NCI-H187 treated with DMSO at 0.1 percent for 48 hours (cell line): ENCODE measurements at regions not wholly inside any gene's neighbourhood (a gene's known extent, or its start where the extent isn't known, plus 50 kb on each side); places are given as distances from the start of the nearest gene placed in this dataset.
"Not testable (repeated sequence)": the region's sequence is repeated elsewhere in the genome, so short reads cannot be mapped to it uniquely, and the experiment has no call there.

Experiments used
- DNase-seq: peaks from one replicate; lab custom pipeline; 2025; lab: John Stamatoyannopoulos, UW

GRCh38 chr1:104463126-104463697 lies 713.5 kb downstream of the AMY1C start:
- DNase-seq = no peak

- DNase-seq = no peak
Observed at GRCh38 chr1:104466068-104466467, 716.4 kb downstream of the AMY1C start.

GRCh38 chr1:104467590-104467989 lies 717.9 kb downstream of the AMY1C start:
- DNase-seq = no peak

GRCh38 chr1:104468282-104468681 lies 718.6 kb downstream of the AMY1C start:
- no peak for DNase-seq

GRCh38 chr1:104476126-104476525 lies 726.4 kb downstream of the AMY1C start:
- DNase-seq = no peak

- no peak for DNase-seq
Observed at GRCh38 chr1:104488296-104489015, 738.8 kb downstream of the AMY1C start.

- DNase-seq = no peak
Observed at GRCh38 chr1:104526158-104526795, 776.6 kb downstream of the AMY1C start.

- no peak for DNase-seq
Observed at GRCh38 chr1:104531990-104532389, 782.3 kb downstream of the AMY1C start.

GRCh38 chr1:104574620-104575019 lies 824.9 kb downstream of the AMY1C start:
- no peak for DNase-seq

GRCh38 chr1:104592926-104593325 lies 843.2 kb downstream of the AMY1C start:
- no peak for DNase-seq

GRCh38 chr1:104593413-104594187 lies 843.9 kb downstream of the AMY1C start:
- DNase-seq = no peak

GRCh38 chr1:104617474-104617873 lies 867.8 kb downstream of the AMY1C start:
- no peak for DNase-seq

GRCh38 chr1:104621221-104621620 lies 871.5 kb downstream of the AMY1C start:
- DNase-seq = no peak

- DNase-seq = no peak
Observed at GRCh38 chr1:104624538-104624937, 874.8 kb downstream of the AMY1C start.

GRCh38 chr1:104629589-104629988 lies 879.9 kb downstream of the AMY1C start:
- DNase-seq = no peak

- no peak for DNase-seq
Observed at GRCh38 chr1:104630567-104631149, 881.0 kb downstream of the AMY1C start.

- no peak for DNase-seq
Observed at GRCh38 chr1:104636581-104636980, 886.9 kb downstream of the AMY1C start.

GRCh38 chr1:104646233-104646632 lies 896.5 kb downstream of the AMY1C start:
- no peak for DNase-seq

- no peak for DNase-seq
Observed at GRCh38 chr1:104648269-104648691, 898.6 kb downstream of the AMY1C start.

- not testable (repeated sequence) for DNase-seq
Observed at GRCh38 chr1:104664374-104664773, 914.7 kb downstream of the AMY1C start.

GRCh38 chr1:104665300-104665699 lies 915.6 kb downstream of the AMY1C start:
- DNase-seq = no peak

- DNase-seq = no peak
Observed at GRCh38 chr1:104671684-104672353, 922.1 kb downstream of the AMY1C start.
